HEK293 (cell line): ENCODE measurements at regions not wholly inside any gene's neighbourhood (a gene's known extent, or its start where the extent isn't known, plus 50 kb on each side); places are given as distances from the start of the nearest gene placed in this dataset.

Experiments used
- CTCF ChIP-seq: fragments of 450-650 bp; formaldehyde crosslinking; IDR thresholded peaks from 2 replicates; pipeline ENCODE4 v1.5.1; 2016; ENCODE audit warnings: missing biosample characterization, missing genetic modification characterization
- KLF10 ChIP-seq: fragments of 450-650 bp; IDR thresholded peaks from 2 replicates; pipeline ENCODE4 v1.5.1; 2018; ENCODE audit warnings: missing biosample characterization, mild to moderate bottlenecking, missing genetic modification characterization
- TF ChIP-seq, protein P1 (sequence below): fragments of 450-650 bp; formaldehyde crosslinking; IDR thresholded peaks from 2 replicates; pipeline ENCODE4 v1.5.0; 2017; ENCODE audit warnings: missing biosample characterization, missing genetic modification characterization, borderline replicate concordance

GRCh38 chr12:25752710-25753309 lies 199.7 kb upstream of the LMNTD1 start:
- no peak for TF ChIP-seq KLF10
- no peak for TF ChIP-seq CTCF
- TF ChIP-seq, protein P1, sequence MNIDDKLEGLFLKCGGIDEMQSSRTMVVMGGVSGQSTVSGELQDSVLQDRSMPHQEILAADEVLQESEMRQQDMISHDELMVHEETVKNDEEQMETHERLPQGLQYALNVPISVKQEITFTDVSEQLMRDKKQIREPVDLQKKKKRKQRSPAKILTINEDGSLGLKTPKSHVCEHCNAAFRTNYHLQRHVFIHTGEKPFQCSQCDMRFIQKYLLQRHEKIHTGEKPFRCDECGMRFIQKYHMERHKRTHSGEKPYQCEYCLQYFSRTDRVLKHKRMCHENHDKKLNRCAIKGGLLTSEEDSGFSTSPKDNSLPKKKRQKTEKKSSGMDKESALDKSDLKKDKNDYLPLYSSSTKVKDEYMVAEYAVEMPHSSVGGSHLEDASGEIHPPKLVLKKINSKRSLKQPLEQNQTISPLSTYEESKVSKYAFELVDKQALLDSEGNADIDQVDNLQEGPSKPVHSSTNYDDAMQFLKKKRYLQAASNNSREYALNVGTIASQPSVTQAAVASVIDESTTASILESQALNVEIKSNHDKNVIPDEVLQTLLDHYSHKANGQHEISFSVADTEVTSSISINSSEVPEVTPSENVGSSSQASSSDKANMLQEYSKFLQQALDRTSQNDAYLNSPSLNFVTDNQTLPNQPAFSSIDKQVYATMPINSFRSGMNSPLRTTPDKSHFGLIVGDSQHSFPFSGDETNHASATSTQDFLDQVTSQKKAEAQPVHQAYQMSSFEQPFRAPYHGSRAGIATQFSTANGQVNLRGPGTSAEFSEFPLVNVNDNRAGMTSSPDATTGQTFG (tag by site-specific recombination) = no peak
